CD4-positive, alpha-beta T cell treated with Interleukin-17A for 4 hours (primary cell): ENCODE measurements at regions not wholly inside any gene's neighbourhood (a gene's known extent, or its start where the extent isn't known, plus 50 kb on each side); places are given as distances from the start of the nearest gene placed in this dataset.
"Not testable (repeated sequence)": the region's sequence is repeated elsewhere in the genome, so short reads cannot be mapped to it uniquely, and the experiment has no call there.

Experiments used
- DNase-seq: peaks from one replicate; pipeline ENCODE4 v3.0.0-alpha.2; 2020; ENCODE audit warnings: mixed read lengths

- no peak for DNase-seq
Observed at GRCh38 chr13:24563087-24563486, 50.5 kb upstream of the PARP4 start.

GRCh38 chr13:24563971-24564370 is 51.4 kb upstream of the PARP4 start:
- DNase-seq, result not testable (repeated sequence)

GRCh38 chr13:24564881-24565280 is 52.3 kb upstream of the PARP4 start:
- DNase-seq, result no peak

- DNase-seq, result not testable (repeated sequence)
Observed at GRCh38 chr13:24567593-24567992, 55.0 kb upstream of the PARP4 start.

- DNase-seq, result no peak
Observed at GRCh38 chr13:24574847-24575246, 62.3 kb upstream of the PARP4 start.

- not testable (repeated sequence) for DNase-seq
Observed at GRCh38 chr13:24580315-24580714, 67.7 kb upstream of the PARP4 start.

- DNase-seq, result not testable (repeated sequence)
Observed at GRCh38 chr13:24581578-24581977, 69.0 kb upstream of the PARP4 start.

- DNase-seq, result not testable (repeated sequence)
Observed at GRCh38 chr13:24591697-24592096, 79.1 kb upstream of the PARP4 start.

GRCh38 chr13:24597906-24598670 is 82.1 kb upstream of the ATP12A start:
- not testable (repeated sequence) for DNase-seq

GRCh38 chr13:24599019-24599791 is 81.0 kb upstream of the ATP12A start:
- not testable (repeated sequence) for DNase-seq

- DNase-seq, result no peak
Observed at GRCh38 chr13:24605923-24606372, 74.3 kb upstream of the ATP12A start.

GRCh38 chr13:24606486-24607170 is 73.6 kb upstream of the ATP12A start:
- DNase-seq, result no peak

GRCh38 chr13:24610956-24611355 is 69.3 kb upstream of the ATP12A start:
- DNase-seq, result no peak

- no peak for DNase-seq
Observed at GRCh38 chr13:24612726-24613125, 67.5 kb upstream of the ATP12A start.

GRCh38 chr13:24613128-24613527 is 67.1 kb upstream of the ATP12A start:
- no peak for DNase-seq

GRCh38 chr13:24613755-24614154 is 66.5 kb upstream of the ATP12A start:
- no peak for DNase-seq

- no peak for DNase-seq
Observed at GRCh38 chr13:24614306-24615080, 65.7 kb upstream of the ATP12A start.

GRCh38 chr13:24615114-24615513 is 65.1 kb upstream of the ATP12A start:
- no peak for DNase-seq

- DNase-seq, result no peak
Observed at GRCh38 chr13:24615911-24616472, 64.2 kb upstream of the ATP12A start.

- no peak for DNase-seq
Observed at GRCh38 chr13:24616514-24616913, 63.7 kb upstream of the ATP12A start.

- no peak for DNase-seq
Observed at GRCh38 chr13:24617256-24618010, 62.8 kb upstream of the ATP12A start.
